ENCODE measurements at regions not wholly inside any gene's neighbourhood (a gene's known extent, or its start where the extent isn't known, plus 50 kb on each side); places are given as distances from the start of the nearest gene placed in this dataset.

- no peak overlapping the region for H3K27ac ChIP-seq
- no peaks in the 10 kb centered on the region for H3K79me2 ChIP-seq (ENCODE audit: insufficient read depth, low read depth)
- no peak overlapping the region for H3K4me2 ChIP-seq
- H3K4me3 ChIP-seq (IDR thresholded peaks at IDR 0.05; ENCODE audit: insufficient read depth, low read depth, low read length), result no peak overlapping the region
- H4K20me1 ChIP-seq (ENCODE audit: insufficient read depth), result no peaks in the 10 kb centered on the region
- no peak overlapping the region for H2AFZ ChIP-seq (ENCODE audit: low read depth)
- H3K9ac ChIP-seq, result no peak overlapping the region
- H3K27me3 ChIP-seq (ENCODE audit: insufficient read depth, low read depth), result no peaks in the 10 kb centered on the region; the same call in 1 of the 2 replicates
- TF ChIP-seq, protein P1, sequence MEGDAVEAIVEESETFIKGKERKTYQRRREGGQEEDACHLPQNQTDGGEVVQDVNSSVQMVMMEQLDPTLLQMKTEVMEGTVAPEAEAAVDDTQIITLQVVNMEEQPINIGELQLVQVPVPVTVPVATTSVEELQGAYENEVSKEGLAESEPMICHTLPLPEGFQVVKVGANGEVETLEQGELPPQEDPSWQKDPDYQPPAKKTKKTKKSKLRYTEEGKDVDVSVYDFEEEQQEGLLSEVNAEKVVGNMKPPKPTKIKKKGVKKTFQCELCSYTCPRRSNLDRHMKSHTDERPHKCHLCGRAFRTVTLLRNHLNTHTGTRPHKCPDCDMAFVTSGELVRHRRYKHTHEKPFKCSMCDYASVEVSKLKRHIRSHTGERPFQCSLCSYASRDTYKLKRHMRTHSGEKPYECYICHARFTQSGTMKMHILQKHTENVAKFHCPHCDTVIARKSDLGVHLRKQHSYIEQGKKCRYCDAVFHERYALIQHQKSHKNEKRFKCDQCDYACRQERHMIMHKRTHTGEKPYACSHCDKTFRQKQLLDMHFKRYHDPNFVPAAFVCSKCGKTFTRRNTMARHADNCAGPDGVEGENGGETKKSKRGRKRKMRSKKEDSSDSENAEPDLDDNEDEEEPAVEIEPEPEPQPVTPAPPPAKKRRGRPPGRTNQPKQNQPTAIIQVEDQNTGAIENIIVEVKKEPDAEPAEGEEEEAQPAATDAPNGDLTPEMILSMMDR (conservative IDR thresholded peaks at IDR 0.05; ENCODE audit: low read depth, low read length), result no peak
- no peaks in the 10 kb centered on the region for H3K36me3 ChIP-seq (ENCODE audit: insufficient read depth)
- H3K4me1 ChIP-seq (ENCODE audit: low read depth, poor library complexity, severe bottlenecking), result no peaks in the 10 kb centered on the region
Measured at GRCh38 chr10:130233035-130233360, 96.8 kb downstream of the GLRX3 start.

- TF ChIP-seq, protein P1 (conservative IDR thresholded peaks at IDR 0.05; ENCODE audit: low read depth, low read length), result no peak
Measured at GRCh38 chr10:130233426-130233825, 97.2 kb downstream of the GLRX3 start.

DNA sequence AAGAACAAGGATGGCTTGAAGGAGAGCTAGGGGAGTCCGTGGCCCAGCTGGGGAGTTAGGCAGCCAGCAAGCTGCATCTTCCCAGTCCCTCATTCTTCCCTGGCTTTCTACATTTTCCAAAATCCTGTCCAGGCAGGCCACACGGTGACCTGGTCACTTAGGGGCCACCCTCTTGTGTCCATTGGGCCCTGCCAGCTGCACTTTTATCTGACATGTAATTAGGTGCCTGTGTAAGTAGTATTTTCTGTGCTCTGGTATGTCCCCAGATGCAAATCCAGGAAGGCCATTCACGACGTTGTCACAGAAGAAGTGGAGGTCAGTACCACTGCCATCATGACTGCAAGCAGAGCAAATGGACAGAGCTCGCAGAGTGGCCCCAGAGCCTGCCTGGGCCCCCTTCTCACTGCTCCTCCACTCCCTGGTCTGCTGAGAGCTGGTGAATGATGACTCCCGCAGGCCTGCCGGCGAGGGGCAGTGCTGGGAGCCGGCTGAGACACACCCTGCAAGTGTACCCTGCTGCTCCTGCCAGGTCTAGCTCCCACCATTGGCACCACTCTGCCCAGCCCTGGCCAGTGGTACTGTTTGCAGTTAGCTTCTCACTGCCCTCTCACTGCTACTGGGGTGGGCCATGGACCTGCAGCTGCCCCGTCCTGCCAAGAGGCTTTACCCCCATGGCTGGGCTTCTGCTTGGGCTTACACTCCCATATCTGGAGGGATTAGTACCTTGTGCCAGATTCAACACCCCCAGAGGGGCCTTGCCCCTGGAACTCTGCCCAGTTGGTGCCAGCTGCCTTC is 98.2 kb downstream of the GLRX3 start:
- TF ChIP-seq, protein P1 (conservative IDR thresholded peaks at IDR 0.05; ENCODE audit: low read depth, low read length), result no peak
- Histone ChIP-seq H3K4me2 (no peak overlapping the region), H3K27ac (no peak overlapping the region), H3K4me3 (IDR thresholded peaks at IDR 0.05; ENCODE audit: insufficient read depth, low read depth, low read length) (no peak overlapping the region), H3K79me2 (ENCODE audit: insufficient read depth, low read depth) (no peaks in the 10 kb centered on the region), H3K4me1 (ENCODE audit: low read depth, poor library complexity, severe bottlenecking) (no peaks in the 10 kb centered on the region), H4K20me1 (ENCODE audit: insufficient read depth) (no peaks in the 10 kb centered on the region), H3K9ac (no peak overlapping the region), H3K27me3 (ENCODE audit: insufficient read depth, low read depth) (no peaks in the 10 kb centered on the region; the same call in 1 of the 2 replicates), H3K36me3 (ENCODE audit: insufficient read depth) (no peaks in the 10 kb centered on the region), H2AFZ (ENCODE audit: low read depth) (no peak overlapping the region)

More at GRCh38 chr10:130233426-130233825, 97.2 kb downstream of the GLRX3 start:
- H3K79me2 ChIP-seq (ENCODE audit: insufficient read depth, low read depth), result no peaks in the 10 kb centered on the region
- H3K4me2 ChIP-seq, result no peak overlapping the region
- no peaks in the 10 kb centered on the region for H3K4me1 ChIP-seq (ENCODE audit: low read depth, poor library complexity, severe bottlenecking)
- H3K27ac ChIP-seq, result no peak overlapping the region
- H3K36me3 ChIP-seq (ENCODE audit: insufficient read depth), result no peaks in the 10 kb centered on the region
- H2AFZ ChIP-seq (ENCODE audit: low read depth), result no peak overlapping the region
- H3K9ac ChIP-seq, result no peak overlapping the region
- H3K4me3 ChIP-seq (IDR thresholded peaks at IDR 0.05; ENCODE audit: insufficient read depth, low read depth, low read length), result no peak overlapping the region
- no peaks in the 10 kb centered on the region for H4K20me1 ChIP-seq (ENCODE audit: insufficient read depth)
- no peaks in the 10 kb centered on the region; the same call in 1 of the 2 replicates for H3K27me3 ChIP-seq (ENCODE audit: insufficient read depth, low read depth)

- Histone ChIP-seq H3K4me3 (IDR thresholded peaks at IDR 0.05; ENCODE audit: insufficient read depth, low read depth, low read length) (no peak overlapping the region), H3K4me2 (no peak overlapping the region), H3K27ac (no peak overlapping the region), H3K36me3 (ENCODE audit: insufficient read depth) (no peaks in the 10 kb centered on the region), H3K27me3 (ENCODE audit: insufficient read depth, low read depth) (no peaks in the 10 kb centered on the region; the same call in 1 of the 2 replicates), H4K20me1 (ENCODE audit: insufficient read depth) (no peaks in the 10 kb centered on the region), H3K79me2 (ENCODE audit: insufficient read depth, low read depth) (no peaks in the 10 kb centered on the region), H3K4me1 (ENCODE audit: low read depth, poor library complexity, severe bottlenecking) (no peaks in the 10 kb centered on the region), H3K9ac (no peak overlapping the region), H2AFZ (ENCODE audit: low read depth) (no peak overlapping the region)
- TF ChIP-seq, protein P1 (conservative IDR thresholded peaks at IDR 0.05; ENCODE audit: low read depth, low read length), result no peak
Measured at GRCh38 chr10:130236711-130237110, 100.5 kb downstream of the GLRX3 start.

Data from KMS-11 (cell line).